Glutamatergic neuron (in vitro differentiated cells): ENCODE measurements at regions not wholly inside any gene's neighbourhood (a gene's known extent, or its start where the extent isn't known, plus 50 kb on each side); places are given as distances from the start of the nearest gene placed in this dataset.

Experiments
- DNase-seq: peaks from one replicate; pipeline ENCODE4 v3.0.0; 2022
- H3K27ac Mint-ChIP-seq: one replicate; pipeline ENCODE4 v1.8.0; 2020; ENCODE audit warnings: mild to moderate bottlenecking, mixed read lengths, inconsistent platforms; ENCODE audit not compliant: unreplicated experiment
- H3K27me3 Mint-ChIP-seq: one replicate; pipeline ENCODE4 v1.8.0; 2020; ENCODE audit warnings: mild to moderate bottlenecking, moderate library complexity, mixed read lengths, inconsistent platforms; ENCODE audit not compliant: unreplicated experiment
- H3K36me3 Mint-ChIP-seq: one replicate; pipeline ENCODE4 v1.8.0; 2020; ENCODE audit warnings: mild to moderate bottlenecking, mixed read lengths, inconsistent platforms; ENCODE audit not compliant: unreplicated experiment
- H3K4me1 Mint-ChIP-seq: one replicate; pipeline ENCODE4 v1.8.0; 2020; ENCODE audit warnings: mild to moderate bottlenecking, low read depth, mixed read lengths, inconsistent platforms; ENCODE audit not compliant: unreplicated experiment
- H3K4me3 Mint-ChIP-seq: one replicate; pipeline ENCODE4 v1.8.0; 2020; ENCODE audit warnings: mild to moderate bottlenecking, mixed read lengths, inconsistent platforms; ENCODE audit not compliant: unreplicated experiment
- H3K9me3 Mint-ChIP-seq: one replicate; pipeline ENCODE4 v1.8.0; 2020; ENCODE audit warnings: mild to moderate bottlenecking, moderate library complexity, mixed read lengths, inconsistent platforms; ENCODE audit not compliant: unreplicated experiment
- CTCF ChIP-seq: fragments of 200-600 bp; sonication (generic); IDR thresholded peaks from one replicate; pipeline ENCODE4 v1.5.0; 2021; ENCODE audit not compliant: partially characterized antibody, unreplicated experiment

- Mint-ChIP-seq H3K4me3 (no peak overlapping the region), H3K27ac (no peak overlapping the region), H3K9me3 (no peaks in the 10 kb centered on the region), H3K36me3 (no peaks in the 10 kb centered on the region), H3K27me3 (no peaks in the 10 kb centered on the region), H3K4me1 (peaks cover 7% of the 10 kb centered on the region)
- DNase-seq: no peak
- no peak for TF ChIP-seq CTCF
Observed at GRCh38 chr12:89247541-89247942, 104.8 kb downstream of the DUSP6 start.

GRCh38 chr12:89245090-89245489 lies 107.2 kb downstream of the DUSP6 start:
- Mint-ChIP-seq H3K9me3 (no peaks in the 10 kb centered on the region), H3K27me3 (no peaks in the 10 kb centered on the region), H3K27ac (no peak overlapping the region), H3K4me3 (no peak overlapping the region), H3K36me3 (no peaks in the 10 kb centered on the region), H3K4me1 (peaks cover 7% of the 10 kb centered on the region)
- no peak for TF ChIP-seq CTCF
- no peak for DNase-seq

- Mint-ChIP-seq H3K4me3 (no peak overlapping the region), H3K27me3 (no peaks in the 10 kb centered on the region), H3K27ac (no peak overlapping the region), H3K36me3 (no peaks in the 10 kb centered on the region), H3K9me3 (no peaks in the 10 kb centered on the region), H3K4me1 (peaks cover 7% of the 10 kb centered on the region)
- TF ChIP-seq CTCF: no peak
- DNase-seq: no peak
Observed at GRCh38 chr12:89244536-89244935, 107.8 kb downstream of the DUSP6 start.

- Mint-ChIP-seq H3K9me3 (no peaks in the 10 kb centered on the region), H3K4me3 (no peak overlapping the region), H3K36me3 (no peaks in the 10 kb centered on the region), H3K27me3 (no peaks in the 10 kb centered on the region), H3K4me1 (peaks cover 7% of the 10 kb centered on the region), H3K27ac (no peak overlapping the region)
- no peak for DNase-seq
- TF ChIP-seq CTCF: no peak
Observed at GRCh38 chr12:89243771-89244170, 108.5 kb downstream of the DUSP6 start.

GRCh38 chr12:89239534-89239933 lies 112.8 kb downstream of the DUSP6 start:
- H3K27me3 Mint-ChIP-seq: no peaks in the 10 kb centered on the region
- H3K4me1 Mint-ChIP-seq: no peaks in the 10 kb centered on the region
- no peak for DNase-seq
- no peak for TF ChIP-seq CTCF
- no peak overlapping the region for H3K27ac Mint-ChIP-seq
- no peaks in the 10 kb centered on the region for H3K36me3 Mint-ChIP-seq
- H3K9me3 Mint-ChIP-seq: no peaks in the 10 kb centered on the region
- no peak overlapping the region for H3K4me3 Mint-ChIP-seq
